Neutrophil (primary cell): ENCODE measurements at regions not wholly inside any gene's neighbourhood (a gene's known extent, or its start where the extent isn't known, plus 50 kb on each side); places are given as distances from the start of the nearest gene placed in this dataset.

Experiments used
- H3K27ac ChIP-seq: fragments of 200-600 bp; sonication (generic); 2 replicates; pipeline ENCODE4 v1.5.1; 2016; ENCODE audit warnings: mild to moderate bottlenecking, moderate library complexity
- H3K27me3 ChIP-seq: fragments of 200-600 bp; sonication (generic); 2 replicates; pipeline ENCODE4 v1.6.0; 2016; ENCODE audit warnings: mild to moderate bottlenecking
- H3K36me3 ChIP-seq: fragments of 200-600 bp; sonication (generic); 2 replicates; pipeline ENCODE4 v1.5.1; 2017
- H3K4me1 ChIP-seq, 2 experiments: fragments of 200-600 bp in 1 of 2; sonication (generic) in 1 of 2; 1 replicate in 1 of 2; 2 replicates in 1 of 2; pipeline versions ENCODE4 v1.5.1 to v1.6.1; 2013 to 2016; ENCODE audit warnings: low read depth in 1 of 2, low read length in 1 of 2, mild to moderate bottlenecking in 1 of 2, moderate library complexity in 1 of 2; ENCODE audit not compliant: control insufficient read depth in 1 of 2, insufficient read depth in 1 of 2
- H3K4me3 ChIP-seq, 2 experiments: fragments of 200-600 bp in 1 of 2; sonication (generic) in 1 of 2; 1 replicate in 1 of 2; 2 replicates in 1 of 2; pipeline ENCODE4 v1.5.1; 2013 to 2016; ENCODE audit warnings: low read depth in 1 of 2, low read length in 1 of 2, mild to moderate bottlenecking in 1 of 2, moderate library complexity in 1 of 2
- H3K9me3 ChIP-seq: fragments of 200-600 bp; sonication (generic); 2 replicates; pipeline ENCODE4 v1.5.1; 2016
- TF ChIP-seq, protein P1 (sequence below): fragments of 200-600 bp; sonication (generic); IDR thresholded peaks from 2 replicates; pipeline ENCODE4 v1.5.1; 2016; ENCODE audit warnings: antibody characterized with exemption

DNA sequence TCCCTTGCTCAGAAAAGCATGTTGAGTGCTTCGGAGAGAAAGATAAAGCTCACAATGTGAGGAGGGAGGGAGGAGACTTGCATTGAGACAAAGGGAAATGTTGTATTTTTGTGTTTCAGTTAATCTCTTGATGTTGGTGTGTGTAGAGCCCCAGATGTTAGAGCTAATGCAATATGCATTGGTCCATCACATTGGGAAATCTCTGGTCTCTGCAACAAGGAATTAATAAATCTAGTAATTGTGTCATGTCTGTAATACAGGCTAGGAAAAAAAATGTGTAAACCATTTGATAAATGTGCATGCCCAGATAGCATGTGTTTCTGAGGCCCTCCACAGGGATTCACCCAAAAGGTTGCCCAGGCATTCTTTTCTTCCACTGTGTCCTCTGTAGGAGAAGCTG is 230.4 kb upstream of the KCNH8 start:
- TF ChIP-seq, protein P1, sequence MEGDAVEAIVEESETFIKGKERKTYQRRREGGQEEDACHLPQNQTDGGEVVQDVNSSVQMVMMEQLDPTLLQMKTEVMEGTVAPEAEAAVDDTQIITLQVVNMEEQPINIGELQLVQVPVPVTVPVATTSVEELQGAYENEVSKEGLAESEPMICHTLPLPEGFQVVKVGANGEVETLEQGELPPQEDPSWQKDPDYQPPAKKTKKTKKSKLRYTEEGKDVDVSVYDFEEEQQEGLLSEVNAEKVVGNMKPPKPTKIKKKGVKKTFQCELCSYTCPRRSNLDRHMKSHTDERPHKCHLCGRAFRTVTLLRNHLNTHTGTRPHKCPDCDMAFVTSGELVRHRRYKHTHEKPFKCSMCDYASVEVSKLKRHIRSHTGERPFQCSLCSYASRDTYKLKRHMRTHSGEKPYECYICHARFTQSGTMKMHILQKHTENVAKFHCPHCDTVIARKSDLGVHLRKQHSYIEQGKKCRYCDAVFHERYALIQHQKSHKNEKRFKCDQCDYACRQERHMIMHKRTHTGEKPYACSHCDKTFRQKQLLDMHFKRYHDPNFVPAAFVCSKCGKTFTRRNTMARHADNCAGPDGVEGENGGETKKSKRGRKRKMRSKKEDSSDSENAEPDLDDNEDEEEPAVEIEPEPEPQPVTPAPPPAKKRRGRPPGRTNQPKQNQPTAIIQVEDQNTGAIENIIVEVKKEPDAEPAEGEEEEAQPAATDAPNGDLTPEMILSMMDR, result no peak
- H3K27me3 ChIP-seq, result no peaks in the 10 kb centered on the region
- H3K27ac ChIP-seq, result no peak overlapping the region
- H3K4me1 ChIP-seq, result peaks cover 5 to 12% of the 10 kb centered on the region in 2 experiments
- no peaks in the 10 kb centered on the region for H3K9me3 ChIP-seq
- H3K36me3 ChIP-seq, result no peaks in the 10 kb centered on the region
- H3K4me3 ChIP-seq, result no peak overlapping the region

DNA sequence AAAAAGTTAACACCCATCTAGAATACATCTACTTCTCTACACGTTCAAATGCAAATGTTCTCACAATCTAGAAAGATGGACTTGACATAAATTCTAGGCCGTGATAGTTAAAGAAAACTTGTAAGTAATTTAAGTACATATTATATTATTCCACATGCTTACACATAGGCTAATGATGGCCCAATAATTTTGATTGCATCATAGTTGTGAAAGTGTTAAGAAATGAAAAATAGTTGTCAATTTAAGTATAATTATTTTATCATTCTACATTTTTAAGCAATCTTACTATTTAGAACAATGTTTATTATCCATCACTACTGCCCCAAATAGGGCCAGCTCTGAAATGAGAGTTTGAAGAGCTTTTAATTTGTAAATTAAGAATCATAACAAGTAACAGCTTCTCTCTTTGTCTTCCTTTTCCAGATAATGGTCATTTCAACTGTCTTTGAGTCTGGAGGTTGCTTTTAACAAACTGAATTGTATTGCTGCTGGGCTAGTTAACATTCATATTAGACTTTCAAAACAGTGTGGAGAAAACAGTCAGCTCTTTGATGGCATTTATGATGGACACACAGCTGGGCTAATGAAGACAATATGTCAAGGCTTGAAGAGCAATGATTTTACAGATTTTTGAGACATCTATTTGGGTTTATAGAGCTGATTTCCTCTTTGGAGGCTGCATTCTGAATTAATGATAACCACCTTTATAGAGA is 246.1 kb upstream of the KCNH8 start:
- H3K27ac ChIP-seq, result no peak overlapping the region
- no peaks in the 10 kb centered on the region for H3K36me3 ChIP-seq
- H3K9me3 ChIP-seq, result no peaks in the 10 kb centered on the region
- H3K27me3 ChIP-seq, result no peaks in the 10 kb centered on the region
- H3K4me3 ChIP-seq, result no peak overlapping the region
- TF ChIP-seq, protein P1, result no peak
- H3K4me1 ChIP-seq, result peaks cover 0 to 12% of the 10 kb centered on the region in 2 experiments

DNA sequence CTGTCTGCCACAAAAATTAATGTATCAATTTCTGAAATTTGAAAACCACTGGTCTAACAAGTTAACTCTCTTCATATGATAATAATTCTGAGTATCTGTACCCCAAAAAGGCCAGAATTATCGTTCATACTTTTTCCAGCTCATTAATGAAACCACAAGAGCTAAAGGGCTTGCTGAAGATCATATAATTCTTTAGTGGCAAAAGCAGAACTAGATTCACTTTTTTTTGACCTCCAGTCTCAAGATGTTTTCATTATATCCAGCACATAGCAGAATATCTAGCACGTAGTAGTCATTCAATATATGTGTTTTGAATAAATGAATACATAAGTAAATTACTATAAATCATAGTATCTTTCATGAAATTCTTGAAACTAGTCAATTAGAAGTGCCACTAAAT is 246.7 kb upstream of the KCNH8 start:
- no peaks in the 10 kb centered on the region for H3K9me3 ChIP-seq
- TF ChIP-seq, protein P1, result no peak
- no peak overlapping the region for H3K4me3 ChIP-seq

DNA sequence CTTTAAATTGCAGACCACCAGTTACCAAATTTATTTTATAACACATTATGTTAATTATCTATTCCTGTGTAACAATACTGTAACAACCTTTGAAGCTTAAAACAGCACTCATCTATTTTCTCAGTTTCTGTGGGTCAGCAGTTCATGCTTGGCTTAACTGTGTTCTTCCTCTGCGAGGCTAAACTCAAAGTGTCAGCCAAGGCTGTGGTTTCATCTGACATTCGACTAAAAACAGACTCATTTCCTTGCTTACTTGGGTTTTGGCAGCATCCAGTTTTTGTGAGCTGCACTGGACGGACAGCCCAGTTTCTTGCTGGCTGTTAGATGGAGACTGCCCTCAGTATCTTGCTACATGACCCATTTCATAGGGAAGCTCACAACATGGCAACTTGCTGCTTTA is 247.3 kb upstream of the KCNH8 start:
- no peaks in the 10 kb centered on the region for H3K36me3 ChIP-seq
- H3K4me3 ChIP-seq, result no peak overlapping the region
- H3K27ac ChIP-seq, result no peak overlapping the region
- TF ChIP-seq, protein P1, result no peak
- peaks cover 0 to 12% of the 10 kb centered on the region in 2 experiments for H3K4me1 ChIP-seq
- no peaks in the 10 kb centered on the region for H3K27me3 ChIP-seq
- no peaks in the 10 kb centered on the region for H3K9me3 ChIP-seq

More for the DNA sequence above, 246.7 kb upstream of the KCNH8 start:
- H3K4me1 ChIP-seq, result peaks cover 0 to 12% of the 10 kb centered on the region in 2 experiments
- H3K27ac ChIP-seq, result no peak overlapping the region
- no peaks in the 10 kb centered on the region for H3K36me3 ChIP-seq
- no peaks in the 10 kb centered on the region for H3K27me3 ChIP-seq

DNA sequence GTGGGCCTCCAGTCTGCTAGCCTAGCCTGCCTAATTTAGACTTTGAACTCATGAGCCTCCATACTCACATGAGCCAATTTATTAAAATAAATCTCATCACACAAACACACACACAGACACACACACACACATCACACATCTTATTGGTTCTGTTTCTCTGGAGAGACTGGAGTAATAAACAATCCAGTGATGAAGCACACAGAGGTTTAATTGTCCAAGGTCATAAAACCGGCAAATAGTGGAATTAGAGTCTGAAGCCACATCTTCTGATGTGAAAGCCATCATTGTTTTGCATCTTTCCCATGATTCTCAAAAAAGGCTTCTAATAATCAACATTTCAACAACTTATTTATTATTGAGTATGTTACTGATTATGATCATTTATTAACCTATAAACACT is 249.4 kb upstream of the KCNH8 start:
- TF ChIP-seq, protein P1, result no peak
- Histone ChIP-seq H3K27ac (no peak overlapping the region), H3K27me3 (no peaks in the 10 kb centered on the region), H3K4me1 (peaks cover 0 to 12% of the 10 kb centered on the region in 2 experiments), H3K4me3 (no peak overlapping the region), H3K9me3 (no peaks in the 10 kb centered on the region), H3K36me3 (no peaks in the 10 kb centered on the region)
